Tibial artery (tissue), 4 donors: ENCODE measurements at regions not wholly inside any gene's neighbourhood (a gene's known extent, or its start where the extent isn't known, plus 50 kb on each side); places are given as distances from the start of the nearest gene placed in this dataset.

Experiments
- DNase-seq, 2 donors: peaks; one replicate each; pipeline ENCODE4 v3.0.0-alpha.2; 2019
- H3K27ac ChIP-seq, 2 donors: fragments of 200-600 bp; sonication (generic) in 1 of 2; 1 replicate in 1 of 2; 2 replicates in 1 of 2; pipeline ENCODE4 v1.5.1; 2018 to 2019; ENCODE audit warnings: mild to moderate bottlenecking in 1 of 2
- H3K27me3 ChIP-seq, 2 donors: fragments of 200-600 bp; sonication (generic) in 1 of 2; one replicate each; pipeline versions ENCODE4 v1.5.1 to v1.6.0; 2016 to 2019
- H3K36me3 ChIP-seq, 3 donors: fragments of 200-600 bp; sonication (generic) in 2 of 3; one replicate each; pipeline ENCODE4 v1.5.1; 2016 to 2019; ENCODE audit warnings: mild to moderate bottlenecking in 2 of 3
- H3K4me1 ChIP-seq, 4 donors: fragments of 200-600 bp; sonication (generic) in 2 of 4; 1 replicate in 3 of 4; 2 replicates in 1 of 4; pipeline ENCODE4 v1.5.1; 2016 to 2019
- H3K4me3 ChIP-seq, 2 donors: fragments of 200-600 bp; sonication (generic) in 1 of 2; 1 replicate in 1 of 2; 2 replicates in 1 of 2; pipeline ENCODE4 v1.5.1; 2018 to 2019; ENCODE audit warnings: mild to moderate bottlenecking in 2 of 2
- H3K9me3 ChIP-seq, 3 donors: fragments of 200-600 bp; sonication (generic) in 1 of 3; one replicate each; pipeline ENCODE4 v1.5.1; 2016 to 2019
- CTCF ChIP-seq, 2 experiments: fragments of 200-600 bp in 1 of 2; fragments of 450-650 bp in 1 of 2; IDR thresholded peaks; one replicate each; pipeline ENCODE4 v1.5.1; 2017 to 2019; ENCODE audit warnings: antibody characterized with exemption in 2 of 2, mild to moderate bottlenecking in 1 of 2, moderate library complexity in 1 of 2
- intact Hi-C: fragments of 100-400 bp; cut with DNase I; formaldehyde crosslinking; loops from one replicate; pipeline ENCODE4 v1.15.0; 2023; ENCODE audit warnings: low total_unique reads

- intact Hi-C loops = no loop called here
Measured at GRCh38 chr18:53920312-53921075, 304.0 kb downstream of the MBD2 start.

GRCh38 chr18:53918091-53918490 lies 306.4 kb downstream of the MBD2 start:
- no peak overlapping the region for H3K27ac ChIP-seq
- H3K4me3 ChIP-seq = no peak overlapping the region
- TF ChIP-seq CTCF (IDR thresholded peaks at IDR 0.05) = no peak
- H3K27me3 ChIP-seq = no peaks in the 10 kb centered on the region
- H3K9me3 ChIP-seq = no peaks in the 10 kb centered on the region
- H3K36me3 ChIP-seq = no peaks in the 10 kb centered on the region
- intact Hi-C loops = no loop called here
- no peak for DNase-seq
- no peaks in the 10 kb centered on the region for H3K4me1 ChIP-seq

More at GRCh38 chr18:53920312-53921075, 304.0 kb downstream of the MBD2 start:
- Histone ChIP-seq H3K36me3 (no peaks in the 10 kb centered on the region), H3K27ac (no peak overlapping the region), H3K4me1 (no peaks in the 10 kb centered on the region), H3K9me3 (no peaks in the 10 kb centered on the region), H3K27me3 (no peaks in the 10 kb centered on the region), H3K4me3 (no peak overlapping the region)
- TF ChIP-seq CTCF (IDR thresholded peaks at IDR 0.05) = no peak
- no peak for DNase-seq

- no peaks in the 10 kb centered on the region for H3K36me3 ChIP-seq
- H3K4me1 ChIP-seq = peaks cover 0 to 6% (median 0%) of the 10 kb centered on the region in 4 donors
- H3K4me3 ChIP-seq = no peak overlapping the region
- no peak overlapping the region for H3K27ac ChIP-seq
- H3K9me3 ChIP-seq = no peaks in the 10 kb centered on the region
- intact Hi-C loops = no loop called here
- no peaks in the 10 kb centered on the region for H3K27me3 ChIP-seq
- no peak for DNase-seq
- no peak for TF ChIP-seq CTCF (IDR thresholded peaks at IDR 0.05)
Measured at GRCh38 chr18:53911200-53911599, 313.3 kb downstream of the MBD2 start.

GRCh38 chr18:53909668-53910067 lies 314.8 kb downstream of the MBD2 start:
- H3K4me3 ChIP-seq = no peak overlapping the region
- DNase-seq = no peak
- H3K27ac ChIP-seq = no peak overlapping the region
- TF ChIP-seq CTCF (IDR thresholded peaks at IDR 0.05) = peak in 1 of 2 experiments; percentile 10
- H3K36me3 ChIP-seq = no peaks in the 10 kb centered on the region
- no peaks in the 10 kb centered on the region for H3K27me3 ChIP-seq
- intact Hi-C loops = no loop called here
- H3K4me1 ChIP-seq = peaks cover 0 to 6% (median 0%) of the 10 kb centered on the region in 4 donors
- no peaks in the 10 kb centered on the region for H3K9me3 ChIP-seq

- Histone ChIP-seq H3K4me3 (no peak overlapping the region), H3K9me3 (no peaks in the 10 kb centered on the region), H3K27me3 (no peaks in the 10 kb centered on the region), H3K27ac (no peak overlapping the region), H3K36me3 (no peaks in the 10 kb centered on the region), H3K4me1 (peaks cover 0 to 6% (median 0%) of the 10 kb centered on the region in 4 donors)
- TF ChIP-seq CTCF (IDR thresholded peaks at IDR 0.05) = no peak
- intact Hi-C loops = no loop called here
- DNase-seq = no peak
Measured at GRCh38 chr18:53907921-53908320, 316.5 kb downstream of the MBD2 start.
